ENCODE measurements at regions not wholly inside any gene's neighbourhood (a gene's known extent, or its start where the extent isn't known, plus 50 kb on each side); places are given as distances from the start of the nearest gene placed in this dataset.

DNA sequence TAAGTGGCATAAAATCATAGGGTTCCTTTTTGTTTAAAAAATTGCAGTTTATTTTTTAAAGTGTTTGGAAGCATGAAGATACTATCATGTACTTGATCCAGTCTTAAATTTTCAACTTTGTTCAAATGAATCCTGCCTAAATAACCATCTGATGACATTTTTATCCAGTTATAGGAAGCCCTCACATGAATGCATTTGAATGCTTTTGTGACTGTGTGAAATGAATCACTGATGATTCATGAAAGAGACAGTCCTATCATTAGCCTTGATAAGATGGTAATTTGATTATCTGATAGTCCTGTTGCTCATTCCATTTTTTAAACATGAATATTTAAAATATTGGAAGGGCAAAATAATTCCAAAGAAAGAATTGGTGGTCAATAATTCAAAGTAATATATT, 401.9 kb upstream of the ROBO2 start:
- Histone ChIP-seq H3K27ac (no peak overlapping the region), H3K4me3 (no peak overlapping the region), H3K9me3 (no peaks in the 10 kb centered on the region), H3K4me1 (no peaks in the 10 kb centered on the region), H3K27me3 (no peaks in the 10 kb centered on the region), H3K36me3 (no peaks in the 10 kb centered on the region)
- TF ChIP-seq CTCF (IDR thresholded peaks at IDR 0.05): no peak
- TF ChIP-seq POLR2A (IDR thresholded peaks at IDR 0.05): no peak
- intact Hi-C loops (cut with DNase I): no loop called here
- ATAC-seq (no peak), DNase-seq (no peak)

DNA sequence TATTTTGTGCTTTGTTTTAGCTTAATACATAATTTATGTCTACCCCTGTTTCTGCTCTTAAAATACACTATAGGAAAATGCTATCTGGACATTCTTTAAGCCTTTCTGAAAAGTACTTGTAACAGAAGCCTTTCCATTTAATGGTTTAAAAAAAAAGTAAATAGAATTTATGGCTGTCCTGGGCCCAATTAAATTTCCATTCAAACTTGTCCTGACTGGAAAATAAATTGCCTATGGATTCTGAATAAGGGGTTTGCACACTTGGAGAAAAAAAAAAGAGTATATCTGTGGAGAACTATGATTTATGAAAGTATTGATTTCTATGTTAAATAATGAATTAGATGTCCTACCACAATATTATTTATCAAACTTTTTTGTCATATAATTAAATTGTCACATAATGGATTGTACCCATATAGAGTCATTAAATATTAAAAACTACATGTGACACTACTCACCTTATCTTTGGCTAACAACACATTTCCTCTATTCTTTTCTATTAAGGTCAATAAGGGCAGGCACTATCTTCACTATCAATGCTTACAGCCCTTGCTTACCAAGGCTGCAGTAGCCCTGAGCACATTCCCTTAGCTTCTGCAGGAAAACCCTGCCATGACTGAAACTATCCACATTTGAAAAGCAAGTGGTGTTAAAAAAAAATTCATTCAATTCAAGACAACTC, 396.1 kb upstream of the ROBO2 start:
- H3K4me3 ChIP-seq: no peak overlapping the region
- no peaks in the 10 kb centered on the region for H3K4me1 ChIP-seq
- no peak overlapping the region for H3K27ac ChIP-seq
- H3K36me3 ChIP-seq: no peaks in the 10 kb centered on the region
- TF ChIP-seq CTCF (IDR thresholded peaks at IDR 0.05) (no peak), POLR2A (IDR thresholded peaks at IDR 0.05) (no peak)
- no peaks in the 10 kb centered on the region for H3K9me3 ChIP-seq
- no peaks in the 10 kb centered on the region for H3K27me3 ChIP-seq
- DNase-seq (no peak), ATAC-seq (no peak)
- intact Hi-C loops (cut with DNase I): no loop called here

DNA sequence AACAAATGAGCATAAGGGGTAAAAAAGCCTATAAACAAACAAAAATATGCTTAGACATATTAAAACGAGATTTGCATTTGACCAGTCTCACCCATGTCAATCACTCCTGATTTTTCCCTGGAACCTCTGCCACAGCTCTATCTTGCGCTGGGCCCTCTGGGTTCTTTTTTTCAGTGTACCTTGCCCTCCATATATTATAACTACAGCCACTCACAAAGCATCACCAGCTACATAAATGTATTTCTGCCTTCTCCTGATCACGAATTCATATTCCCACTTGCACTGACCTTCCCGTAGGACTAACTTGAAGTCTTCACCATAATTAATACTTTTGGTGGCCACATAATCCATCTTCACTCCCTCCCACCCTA, 395.6 kb upstream of the ROBO2 start:
- H3K4me3 ChIP-seq: no peak overlapping the region
- DNase-seq: no peak
- no peak for ATAC-seq
- H3K27ac ChIP-seq: no peak overlapping the region
- no peak for TF ChIP-seq POLR2A (IDR thresholded peaks at IDR 0.05)
- TF ChIP-seq CTCF (IDR thresholded peaks at IDR 0.05): no peak
- intact Hi-C loops (cut with DNase I): no loop called here
- H3K9me3 ChIP-seq: no peaks in the 10 kb centered on the region
- H3K27me3 ChIP-seq: no peaks in the 10 kb centered on the region
- H3K4me1 ChIP-seq: no peaks in the 10 kb centered on the region
- 54 to 80% (median 68%) methylated on average over 4 of the region's 4 CpGs for WGBS, 4 donors
- H3K36me3 ChIP-seq: no peaks in the 10 kb centered on the region

- no peak for DNase-seq
- no peaks in the 10 kb centered on the region for H3K4me1 ChIP-seq
- no peaks in the 10 kb centered on the region for H3K36me3 ChIP-seq
- no peaks in the 10 kb centered on the region for H3K9me3 ChIP-seq
- intact Hi-C loops (cut with DNase I): no loop called here
- no peak for ATAC-seq
- 75 to 97% (median 85%) methylated on average over 2 of the region's 2 CpGs for WGBS, 4 donors
- no peak overlapping the region for H3K4me3 ChIP-seq
- H3K27me3 ChIP-seq: no peaks in the 10 kb centered on the region
- TF ChIP-seq CTCF (IDR thresholded peaks at IDR 0.05) (no peak), POLR2A (IDR thresholded peaks at IDR 0.05) (no peak)
- H3K27ac ChIP-seq: no peak overlapping the region
These were observed 394.2 kb upstream of the ROBO2 start for GRCh38 chr3:76645724-76646123.
